Gastrocnemius medialis (tissue), 4 donors: ENCODE measurements at regions not wholly inside any gene's neighbourhood (a gene's known extent, or its start where the extent isn't known, plus 50 kb on each side); places are given as distances from the start of the nearest gene placed in this dataset.

Source experiments
- POLR2A ChIP-seq, 2 donors: fragments of 450-650 bp; IDR thresholded peaks; one replicate each; pipeline ENCODE4 v1.6.1; 2017; ENCODE audit warnings: antibody characterized with exemption in 2 of 2, mild to moderate bottlenecking in 2 of 2, moderate library complexity in 2 of 2
- TF ChIP-seq, protein P1 (sequence below), 5 experiments: fragments of 450-650 bp in 3 of 5; fragments of 200-600 bp in 2 of 5; sonication (generic) in 2 of 5; IDR thresholded peaks in 4 of 5; conservative IDR thresholded peaks in 1 of 5; 1 replicate in 4 of 5; 2 replicates in 1 of 5; pipeline ENCODE4 v1.5.1; 2016 to 2019; ENCODE audit warnings: antibody characterized with exemption in 5 of 5, mild to moderate bottlenecking in 3 of 5, moderate library complexity in 3 of 5

- TF ChIP-seq, protein P1, sequence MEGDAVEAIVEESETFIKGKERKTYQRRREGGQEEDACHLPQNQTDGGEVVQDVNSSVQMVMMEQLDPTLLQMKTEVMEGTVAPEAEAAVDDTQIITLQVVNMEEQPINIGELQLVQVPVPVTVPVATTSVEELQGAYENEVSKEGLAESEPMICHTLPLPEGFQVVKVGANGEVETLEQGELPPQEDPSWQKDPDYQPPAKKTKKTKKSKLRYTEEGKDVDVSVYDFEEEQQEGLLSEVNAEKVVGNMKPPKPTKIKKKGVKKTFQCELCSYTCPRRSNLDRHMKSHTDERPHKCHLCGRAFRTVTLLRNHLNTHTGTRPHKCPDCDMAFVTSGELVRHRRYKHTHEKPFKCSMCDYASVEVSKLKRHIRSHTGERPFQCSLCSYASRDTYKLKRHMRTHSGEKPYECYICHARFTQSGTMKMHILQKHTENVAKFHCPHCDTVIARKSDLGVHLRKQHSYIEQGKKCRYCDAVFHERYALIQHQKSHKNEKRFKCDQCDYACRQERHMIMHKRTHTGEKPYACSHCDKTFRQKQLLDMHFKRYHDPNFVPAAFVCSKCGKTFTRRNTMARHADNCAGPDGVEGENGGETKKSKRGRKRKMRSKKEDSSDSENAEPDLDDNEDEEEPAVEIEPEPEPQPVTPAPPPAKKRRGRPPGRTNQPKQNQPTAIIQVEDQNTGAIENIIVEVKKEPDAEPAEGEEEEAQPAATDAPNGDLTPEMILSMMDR (IDR thresholded peaks at IDR 0.05 in 4 of 5, conservative IDR thresholded peaks at IDR 0.05 in 1 of 5): no peak
- no peak for TF ChIP-seq POLR2A (IDR thresholded peaks at IDR 0.05)
Observed at GRCh38 chr14:97137705-97138104, 340.5 kb downstream of the VRK1 start.
